ENCODE measurements at regions not wholly inside any gene's neighbourhood (a gene's known extent, or its start where the extent isn't known, plus 50 kb on each side); places are given as distances from the start of the nearest gene placed in this dataset.

GRCh38 chr16:50469121-50469743, 79.0 kb upstream of the NKD1 start:
- DNase-seq = no peak

- no peak for DNase-seq
Observed at GRCh38 chr16:50468749-50469078, 79.5 kb upstream of the NKD1 start.

GRCh38 chr16:50467943-50468748, 80.0 kb upstream of the NKD1 start:
- DNase-seq = peak; percentile 1

DNA sequence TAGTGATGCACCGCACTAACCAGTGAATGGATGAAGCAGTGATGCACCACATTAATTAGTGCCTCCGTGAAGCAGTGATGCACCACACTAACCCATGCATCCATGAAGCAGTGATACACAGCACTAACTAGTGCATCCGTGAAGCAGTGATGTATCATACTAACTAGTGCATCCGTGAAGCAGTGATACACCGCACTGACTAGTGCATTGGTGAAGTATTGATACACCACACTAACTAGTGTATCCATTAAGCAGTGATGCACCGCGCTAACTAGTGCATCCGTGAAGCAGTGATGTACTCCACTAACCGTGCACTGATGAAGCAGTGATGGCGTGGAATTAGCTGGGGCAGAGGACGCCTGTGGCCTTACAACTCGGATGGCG, 80.6 kb upstream of the NKD1 start:
- no peak for DNase-seq

GRCh38 chr16:50466170-50466569, 82.0 kb upstream of the NKD1 start:
- no peak for DNase-seq

GRCh38 chr16:50464325-50465290, 83.6 kb upstream of the NKD1 start:
- no peak for DNase-seq

GRCh38 chr16:50463581-50464324, 84.4 kb upstream of the NKD1 start:
- DNase-seq = no peak

DNA sequence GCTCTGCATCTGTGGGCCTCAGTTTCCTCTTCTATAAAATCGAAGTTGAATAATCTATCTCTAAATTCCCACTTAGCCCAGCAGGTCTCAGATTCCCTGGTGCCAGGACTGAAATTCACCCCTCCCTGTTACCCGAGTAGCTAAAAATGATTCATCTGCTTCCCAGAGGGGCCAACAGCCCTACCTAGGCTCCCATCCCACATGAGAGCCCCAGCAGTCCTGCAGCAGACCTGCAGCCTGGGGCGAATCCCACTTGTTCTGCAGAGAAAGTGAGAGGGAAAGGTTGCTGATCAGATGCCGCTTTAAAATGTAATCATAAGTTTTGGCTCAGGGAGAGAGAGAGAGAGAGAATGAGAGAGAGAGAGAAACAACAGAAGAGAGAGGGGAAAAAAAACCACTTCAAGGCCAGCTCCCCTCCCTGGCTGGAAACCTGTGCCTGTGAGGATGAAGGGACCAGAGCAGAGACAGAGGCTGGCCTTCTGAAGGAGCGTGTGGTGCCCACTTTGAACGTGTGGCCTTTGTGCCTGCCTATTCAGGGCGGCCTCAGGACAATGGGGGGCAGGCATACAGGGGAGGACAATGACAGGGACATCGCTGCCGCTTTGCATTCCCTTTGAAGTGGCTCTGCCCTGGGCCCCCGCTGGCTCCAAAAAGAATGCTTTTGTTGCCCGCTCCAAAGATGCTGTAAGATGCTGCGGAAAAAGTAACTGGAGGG, 85.2 kb upstream of the NKD1 start:
- DNase-seq = no peak

- DNase-seq = no peak
Observed at GRCh38 chr16:50461400-50461760, 86.8 kb upstream of the NKD1 start.

DNA sequence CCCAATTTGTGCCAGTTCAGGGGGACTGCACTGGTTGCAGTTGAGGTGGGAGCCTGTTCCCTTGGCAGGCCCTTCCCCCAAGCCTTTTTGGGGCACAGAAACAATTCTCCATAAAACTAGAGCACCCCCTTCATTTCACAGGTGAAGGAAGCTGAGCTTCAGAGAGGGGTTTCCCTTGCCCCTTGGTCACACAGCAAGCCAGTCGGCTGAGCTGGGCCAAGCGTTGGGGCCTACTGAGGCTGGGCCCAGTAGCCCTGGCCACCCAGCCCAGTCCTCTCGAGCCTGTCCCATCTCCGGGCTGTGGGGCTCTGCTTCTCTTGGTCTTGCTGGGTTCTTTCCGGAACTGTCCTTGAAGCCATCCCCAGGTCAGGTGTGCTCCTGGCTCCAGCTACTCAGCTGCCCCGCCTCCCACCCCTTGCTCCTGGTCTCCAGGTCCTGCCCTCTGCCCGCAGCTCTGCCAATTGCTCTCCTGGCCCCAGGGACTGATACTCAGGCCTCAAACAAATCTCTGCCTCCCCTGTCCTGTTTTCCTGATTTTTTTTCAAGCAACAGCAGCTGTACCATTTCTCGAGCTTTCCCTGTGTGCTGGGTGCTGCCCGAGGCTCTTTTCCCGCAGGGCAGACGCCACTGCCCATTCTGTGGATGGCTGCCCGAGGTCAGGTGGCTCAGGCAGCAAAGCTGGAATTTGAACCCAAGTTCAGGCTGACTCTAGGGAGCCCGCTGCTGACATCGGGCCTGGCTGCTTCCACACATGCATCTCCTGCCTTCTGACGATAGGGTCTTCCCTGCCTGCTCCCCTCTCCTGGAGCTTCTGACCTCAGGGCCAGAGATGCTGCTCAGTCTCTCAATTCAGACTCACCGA, 87.4 kb upstream of the NKD1 start:
- DNase-seq = no peak

- DNase-seq = no peak
Observed at GRCh38 chr16:50459496-50460080, 88.6 kb upstream of the NKD1 start.

DNA sequence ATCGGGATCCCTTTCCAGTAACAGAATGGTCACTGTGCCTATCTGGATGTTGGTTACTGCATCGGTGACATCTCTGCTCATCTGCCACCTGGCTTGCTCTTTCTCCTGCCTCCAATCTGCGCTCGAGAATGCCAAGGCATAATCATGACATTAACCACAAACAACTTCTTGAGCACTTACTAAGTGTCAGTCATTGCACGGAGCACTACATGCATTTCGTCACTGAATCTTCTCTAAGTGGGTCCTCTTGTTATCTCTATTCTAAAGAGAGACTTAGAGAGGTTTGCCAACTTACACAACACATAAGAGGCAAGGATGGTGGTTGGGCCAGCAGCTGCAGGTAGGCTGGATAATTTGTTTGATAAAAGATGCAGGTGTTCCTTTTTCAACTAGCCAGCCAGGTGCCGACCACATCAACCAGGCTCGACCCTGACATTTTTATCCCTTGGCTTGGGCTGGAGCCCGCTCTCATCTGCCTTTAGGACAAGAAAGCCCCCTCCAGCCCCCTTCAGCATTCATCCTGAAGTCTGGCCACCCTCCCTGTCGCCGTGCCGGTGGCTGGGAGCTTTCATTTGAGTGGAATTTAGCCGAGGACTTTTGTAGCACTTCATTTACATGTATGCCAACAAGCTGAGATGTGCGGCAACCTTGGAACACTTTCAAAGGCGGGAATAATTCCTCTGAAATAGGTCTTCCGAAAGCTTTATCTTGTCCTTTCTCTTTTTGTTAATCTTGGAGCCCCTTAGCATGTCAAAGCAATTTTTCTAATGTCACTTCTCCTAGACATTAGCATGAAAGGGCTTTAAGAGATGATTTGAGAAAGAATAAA, 89.3 kb upstream of the NKD1 start:
- DNase-seq = peak; percentile 3

DNA sequence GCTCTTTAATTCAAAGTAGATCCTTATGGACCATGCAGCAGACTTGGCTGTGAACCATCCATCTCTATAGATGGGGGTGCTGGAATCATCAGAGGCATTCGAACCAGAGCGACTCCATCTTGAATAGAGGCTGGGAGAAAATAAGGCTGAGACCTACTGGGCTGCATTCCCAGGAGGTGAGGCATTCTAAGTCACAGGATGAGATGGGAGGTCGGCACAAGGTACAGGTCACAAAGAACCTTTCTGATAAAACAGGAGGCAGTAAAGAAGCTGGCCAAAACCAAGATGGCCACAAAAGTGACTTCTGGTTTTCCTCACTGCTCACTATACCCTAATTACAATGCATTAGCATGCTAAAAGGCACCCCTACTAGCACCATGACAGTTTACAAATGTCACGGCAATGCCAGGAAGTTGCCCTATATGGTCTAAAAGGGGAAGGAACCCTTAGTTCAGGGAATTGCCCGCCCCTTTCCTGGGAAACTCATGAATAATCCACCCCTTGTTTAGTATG, 89.2 kb upstream of the BRD7 start:
- DNase-seq = no peak

- no peak for DNase-seq
Observed at GRCh38 chr16:50457423-50457822, 88.6 kb upstream of the BRD7 start.

- no peak for DNase-seq
Observed at GRCh38 chr16:50455288-50455845, 86.6 kb upstream of the BRD7 start.

- no peak for DNase-seq
Observed at GRCh38 chr16:50453446-50453845, 84.7 kb upstream of the BRD7 start.

GRCh38 chr16:50451951-50452508, 83.2 kb upstream of the BRD7 start:
- no peak for DNase-seq

DNA sequence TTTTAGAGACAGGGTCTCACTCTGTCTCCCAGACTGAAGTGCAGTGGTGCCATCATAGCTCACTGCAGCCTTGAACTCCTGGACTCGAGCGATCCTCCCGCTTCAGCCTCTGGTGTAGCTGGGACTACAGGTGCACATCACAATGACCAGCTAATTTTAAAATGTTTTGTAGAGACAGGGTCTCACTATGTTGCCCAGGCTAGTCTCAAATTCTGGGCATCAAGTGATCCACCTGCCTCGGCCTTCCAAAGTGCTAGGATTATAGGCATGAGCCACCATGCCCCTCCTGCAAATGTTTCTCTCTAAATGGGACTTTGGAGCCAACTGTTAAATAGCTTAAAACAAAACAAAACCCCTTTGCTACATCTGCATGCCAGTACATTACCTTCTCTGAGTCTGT, 82.2 kb upstream of the BRD7 start:
- no peak for DNase-seq

- no peak for DNase-seq
Observed at GRCh38 chr16:50449800-50450199, 81.0 kb upstream of the BRD7 start.

Measured in NCI-H2107 (cell line).